Fibroblast of peridontal ligament (primary cell): ENCODE measurements at regions not wholly inside any gene's neighbourhood (a gene's known extent, or its start where the extent isn't known, plus 50 kb on each side); places are given as distances from the start of the nearest gene placed in this dataset.
"Not testable (repeated sequence)": the region's sequence is repeated elsewhere in the genome, so short reads cannot be mapped to it uniquely, and the experiment has no call there.

ENCODE experiments used
- DNase-seq: peaks from one replicate; pipeline ENCODE4 v3.0.0-alpha.2; 2010; ENCODE audit errors: extremely low read depth

DNA sequence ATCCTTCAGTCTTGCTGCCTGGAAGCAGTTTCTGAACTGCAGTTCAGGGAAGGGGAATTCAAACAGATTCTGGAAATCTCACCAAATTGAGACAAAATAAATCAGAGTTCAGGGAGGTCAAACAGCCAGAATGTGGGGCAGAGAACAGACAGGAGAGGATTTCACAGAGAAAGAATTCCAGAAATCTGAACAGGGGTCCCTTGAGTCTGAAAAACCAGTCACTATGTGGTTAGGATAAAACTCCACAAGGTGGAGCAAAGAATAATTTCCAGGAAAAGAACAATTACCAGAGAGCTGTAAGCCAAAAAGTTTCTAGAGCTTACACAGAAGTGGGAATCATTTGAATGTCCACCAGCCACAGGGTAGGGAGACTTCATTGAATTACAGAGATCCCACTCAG lies 84.7 kb downstream of the URB2 start:
- peak; percentile 10 for DNase-seq

DNA sequence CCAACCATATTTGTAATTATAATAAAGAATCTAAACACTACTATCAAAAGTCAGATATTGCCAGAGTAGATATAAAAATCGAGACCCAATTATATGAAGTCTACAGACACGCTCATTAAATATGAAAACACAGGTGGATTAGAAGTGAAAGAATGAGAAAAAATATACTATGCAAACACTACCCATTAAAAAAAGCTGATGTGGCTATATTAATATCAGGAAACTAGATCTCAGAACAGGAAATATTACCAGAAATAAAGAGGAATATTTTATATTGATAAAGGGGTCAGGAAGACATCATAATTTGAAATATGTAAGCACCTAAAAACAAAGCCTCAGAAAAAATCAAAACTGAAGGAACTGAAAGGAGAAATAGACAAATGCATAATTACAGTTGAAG lies 88.3 kb downstream of the URB2 start:
- DNase-seq = no peak

DNA sequence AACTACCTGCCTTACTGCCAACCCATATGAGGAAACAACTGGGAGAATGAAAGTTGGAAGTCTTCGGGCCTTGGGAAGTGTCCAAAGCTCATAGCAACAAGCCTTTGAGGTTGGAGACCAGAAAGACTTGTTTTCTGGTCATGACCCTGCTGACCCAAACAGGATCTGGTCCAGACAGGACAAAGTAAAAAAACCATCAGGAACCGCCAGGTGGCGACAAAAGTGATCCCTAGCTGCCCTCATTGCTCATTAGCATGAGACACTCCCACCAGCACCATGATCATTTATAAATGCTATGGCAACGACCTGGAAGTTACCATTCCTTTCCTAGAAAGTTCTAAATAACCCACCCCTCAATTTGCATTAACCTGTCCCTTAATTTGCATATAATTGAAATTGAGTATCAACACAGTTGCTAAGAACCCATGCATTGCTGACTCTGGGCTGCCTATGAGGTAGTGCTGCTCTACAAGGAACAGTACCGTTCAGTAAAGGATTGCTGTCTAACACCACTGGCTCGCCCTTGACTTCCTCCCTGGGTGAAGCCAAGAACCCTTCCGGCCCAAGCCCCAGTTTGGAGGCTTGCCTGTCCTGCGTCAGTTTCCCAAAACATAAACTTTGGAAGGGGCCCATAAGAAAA lies 89.0 kb downstream of the URB2 start:
- peak; percentile 8 for DNase-seq

DNA sequence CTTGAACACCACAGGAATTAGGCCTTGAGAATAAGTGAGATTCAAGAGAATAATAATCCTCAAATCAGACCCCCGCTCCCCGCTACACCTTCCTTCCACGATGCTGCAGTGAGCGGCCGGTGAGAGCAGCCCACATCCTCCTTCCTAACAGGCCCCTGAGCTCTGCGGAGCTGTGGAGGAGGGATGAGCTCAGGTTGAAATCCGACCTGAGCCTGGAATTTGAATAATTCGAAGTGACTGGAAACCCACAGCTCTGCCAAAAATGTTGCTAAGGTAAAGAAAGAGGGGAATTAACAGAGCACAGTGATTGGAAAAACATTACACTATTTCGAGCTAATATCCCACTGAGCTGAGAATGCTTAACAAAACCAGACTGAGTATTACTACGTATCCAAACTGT lies 90.0 kb downstream of the URB2 start:
- no peak for DNase-seq

DNA sequence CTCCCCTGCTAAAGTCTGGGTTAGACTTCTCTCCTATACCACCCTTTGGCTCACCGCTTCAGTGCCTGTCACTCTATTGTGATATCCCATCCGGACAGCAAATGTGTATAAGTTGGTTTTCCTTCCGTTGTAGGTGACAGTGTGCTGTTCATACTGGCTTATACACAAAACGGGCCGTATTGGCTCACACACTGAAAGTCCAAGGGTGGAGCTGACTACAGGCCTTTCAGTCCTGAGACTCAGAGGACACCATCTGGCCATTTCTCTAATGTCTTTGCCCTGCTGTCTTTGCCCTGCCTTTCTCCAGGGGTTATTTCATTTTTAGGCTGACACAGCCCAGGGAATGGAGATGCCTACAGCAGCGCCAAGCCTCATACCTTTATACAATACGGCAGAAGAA lies 90.7 kb downstream of the URB2 start:
- no peak for DNase-seq

DNA sequence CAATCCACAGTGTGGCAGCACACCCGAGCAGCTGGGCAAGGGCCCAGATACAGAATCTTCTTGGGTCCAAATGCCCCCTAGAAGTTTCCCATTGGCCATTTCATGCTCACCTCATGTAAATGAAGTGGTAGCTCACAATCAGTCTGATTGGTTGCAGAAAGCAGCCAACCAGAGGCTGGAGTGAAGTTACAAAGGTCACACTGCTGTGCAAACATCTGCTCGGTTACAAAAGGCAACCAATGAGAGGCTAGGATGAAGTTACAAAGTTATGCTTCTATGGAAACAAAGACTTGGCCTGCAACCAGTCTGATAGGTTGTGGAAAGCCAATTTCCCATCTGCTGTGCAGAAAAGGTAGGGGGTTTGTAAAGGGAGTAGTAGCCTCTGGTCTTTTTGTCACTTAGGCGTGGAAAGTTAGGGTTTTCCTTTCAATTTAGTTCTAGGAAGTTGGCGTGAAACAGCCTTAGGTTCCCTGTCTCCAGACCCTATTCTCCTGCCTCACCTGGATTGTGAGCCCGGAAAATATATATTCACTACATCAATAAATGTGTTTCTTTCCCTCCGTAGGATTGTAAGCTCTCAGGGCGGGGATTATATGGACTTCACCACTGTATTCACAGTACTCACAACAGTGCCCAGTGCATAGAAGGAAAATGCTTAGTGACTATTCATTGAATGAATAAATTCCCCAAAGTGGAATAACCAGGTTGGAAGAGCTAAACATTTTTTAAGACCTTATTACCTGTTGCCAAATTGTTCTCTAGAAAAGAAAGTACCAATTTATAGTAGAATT lies 91.9 kb downstream of the URB2 start:
- peak; percentile 61 for DNase-seq

DNA sequence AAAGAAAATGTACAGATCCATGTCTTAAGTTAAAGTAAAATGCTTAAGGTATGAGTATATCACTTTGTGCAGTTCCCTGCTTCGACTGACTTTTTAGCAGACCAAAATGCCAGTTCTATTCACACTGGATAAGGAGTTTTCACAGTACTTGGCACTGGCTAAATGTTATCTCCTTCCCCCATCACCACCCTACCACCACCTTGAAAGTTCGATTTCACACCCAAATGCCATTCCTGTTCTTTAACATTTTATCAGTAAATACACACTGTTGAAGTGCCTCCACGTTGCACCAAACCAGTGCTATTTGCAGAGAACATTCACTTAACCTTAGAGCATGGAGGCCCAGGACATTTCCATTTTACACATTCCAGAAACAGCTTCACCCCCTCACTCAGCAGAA lies 100.0 kb downstream of the URB2 start:
- no peak for DNase-seq

DNA sequence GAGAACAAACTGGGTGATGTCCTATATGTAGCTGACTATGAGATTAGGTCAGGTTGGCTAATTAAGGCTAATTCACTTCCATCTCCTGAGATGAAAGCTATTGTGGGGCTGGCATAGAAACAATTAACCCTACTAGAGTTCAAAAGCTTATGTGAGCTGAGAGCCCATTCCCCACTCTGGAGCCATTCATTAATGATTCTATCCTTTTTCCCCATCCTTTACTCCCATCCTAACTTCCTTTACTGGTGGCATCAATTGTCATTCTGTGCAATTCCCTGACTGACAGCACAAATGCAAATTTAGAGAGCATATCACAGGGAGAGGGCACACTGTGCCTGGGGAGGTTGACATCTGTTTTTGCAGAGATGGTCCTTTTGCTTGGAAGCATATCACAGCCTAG lies 103.9 kb downstream of the URB2 start:
- no peak for DNase-seq

DNA sequence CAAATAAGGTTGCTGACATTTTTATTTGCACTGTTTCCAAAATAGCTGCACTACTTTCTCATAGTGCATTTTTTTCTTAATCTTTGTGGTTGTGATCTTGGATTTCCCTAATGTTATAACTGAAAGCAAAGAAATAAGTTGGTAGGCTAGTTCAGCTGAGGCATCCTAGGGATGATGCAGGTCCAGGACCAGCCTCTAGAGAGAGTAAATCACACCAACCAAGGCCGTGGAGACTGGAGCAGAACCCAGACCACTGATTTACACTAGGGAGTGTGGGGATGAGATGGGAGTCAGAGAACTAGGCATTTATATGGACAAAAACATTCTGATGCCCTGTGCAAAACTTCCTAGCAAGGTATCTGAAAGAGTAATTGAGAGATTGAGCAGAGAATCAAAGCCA lies 104.5 kb downstream of the URB2 start:
- DNase-seq = no peak

DNA sequence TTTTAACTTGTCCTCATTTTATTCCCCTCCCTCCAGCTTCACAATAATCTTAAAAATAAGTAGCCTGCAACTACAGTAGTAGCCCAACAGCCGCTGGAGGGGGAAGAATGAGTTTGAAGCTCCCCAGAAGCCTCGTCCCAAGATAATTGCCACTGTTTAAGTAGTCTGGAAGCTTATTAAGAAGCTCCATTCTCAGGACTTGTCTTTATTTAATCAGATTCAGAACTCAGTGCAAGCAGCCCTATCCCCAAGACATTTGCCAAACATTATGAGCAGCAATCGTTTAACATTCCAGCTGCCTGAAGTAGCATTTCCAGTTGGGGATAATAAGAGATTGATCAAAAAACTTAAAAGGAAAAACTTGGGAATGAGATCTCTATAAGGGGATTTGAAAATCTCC lies 106.0 kb downstream of the URB2 start:
- DNase-seq = no peak

DNA sequence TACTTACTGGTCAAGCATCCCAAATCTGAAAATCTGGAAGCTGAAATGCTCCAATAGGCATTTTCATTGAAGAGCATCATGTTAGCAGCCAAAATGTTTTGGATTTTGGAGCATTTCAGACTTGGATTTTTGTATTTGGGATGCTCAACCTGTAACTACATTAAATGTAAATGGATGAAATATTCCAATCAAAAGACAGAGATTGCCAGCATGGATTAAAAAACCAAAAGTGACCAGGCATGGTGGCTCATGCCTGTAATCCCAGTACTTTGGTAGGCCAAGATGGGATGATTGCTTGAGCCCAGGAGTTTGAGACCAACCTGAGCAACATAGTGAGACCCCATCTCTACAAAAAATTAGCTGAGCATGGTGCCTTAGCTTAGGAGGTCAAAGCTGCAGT lies 110.3 kb downstream of the URB2 start:
- DNase-seq = no peak

DNA sequence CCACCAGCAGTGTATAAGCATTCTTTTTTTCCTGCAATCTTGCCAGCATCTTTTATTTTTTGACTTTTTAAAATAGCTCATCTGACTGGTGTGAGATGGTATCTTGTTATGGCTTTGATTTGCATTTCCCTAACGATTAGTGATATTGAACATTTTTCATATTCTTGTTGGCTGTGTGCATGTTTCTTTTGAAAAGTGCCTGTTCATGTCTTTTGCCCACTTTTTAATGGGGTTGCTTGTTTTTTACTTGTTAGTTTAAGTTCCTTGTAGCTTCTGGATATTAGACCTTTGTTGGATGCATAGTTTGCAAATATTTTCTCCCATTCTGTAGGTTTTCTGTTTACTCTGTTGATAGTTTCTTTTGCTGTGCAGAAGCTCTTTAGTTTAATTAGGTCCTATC lies 116.6 kb downstream of the URB2 start:
- not testable (repeated sequence) for DNase-seq

DNA sequence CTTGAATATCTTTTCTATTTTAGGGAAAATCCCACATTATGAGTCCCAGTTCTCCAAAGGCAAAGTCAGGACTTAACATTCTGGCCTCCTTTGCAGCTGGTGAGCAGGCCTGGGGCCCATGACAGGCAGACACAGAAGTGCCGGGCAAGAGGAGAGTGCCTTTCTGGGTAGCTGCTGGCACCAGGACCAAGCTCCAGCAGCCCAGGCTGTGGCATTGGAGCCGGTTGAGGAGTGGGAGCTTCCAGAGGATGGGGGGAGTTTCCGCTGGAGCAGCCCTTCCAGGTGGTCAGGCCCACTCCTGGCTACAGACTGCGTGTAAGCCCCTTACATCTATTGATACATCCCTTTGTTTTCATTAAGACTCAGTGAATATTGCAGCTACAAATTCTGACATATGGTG lies 123.9 kb downstream of the URB2 start:
- no peak for DNase-seq

DNA sequence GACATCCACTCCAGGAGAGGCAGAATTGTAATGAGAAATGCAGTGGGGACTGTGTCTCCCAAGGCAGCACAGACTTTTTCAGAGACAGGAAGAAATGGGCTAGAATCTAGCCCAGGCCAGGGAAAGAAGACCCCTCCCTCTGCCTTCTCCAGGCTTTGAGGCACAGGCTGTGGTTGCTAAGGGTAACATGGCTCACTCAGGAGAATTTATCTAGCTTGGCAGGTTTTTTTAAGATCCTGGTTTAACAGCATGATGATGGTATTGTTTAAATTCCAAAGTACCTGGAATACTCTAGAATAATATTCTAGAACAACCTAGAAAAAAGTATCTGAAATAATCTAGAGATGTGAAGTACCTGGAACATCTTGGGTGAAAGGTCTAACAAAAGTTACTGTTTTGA lies 125.6 kb downstream of the URB2 start:
- no peak for DNase-seq

DNA sequence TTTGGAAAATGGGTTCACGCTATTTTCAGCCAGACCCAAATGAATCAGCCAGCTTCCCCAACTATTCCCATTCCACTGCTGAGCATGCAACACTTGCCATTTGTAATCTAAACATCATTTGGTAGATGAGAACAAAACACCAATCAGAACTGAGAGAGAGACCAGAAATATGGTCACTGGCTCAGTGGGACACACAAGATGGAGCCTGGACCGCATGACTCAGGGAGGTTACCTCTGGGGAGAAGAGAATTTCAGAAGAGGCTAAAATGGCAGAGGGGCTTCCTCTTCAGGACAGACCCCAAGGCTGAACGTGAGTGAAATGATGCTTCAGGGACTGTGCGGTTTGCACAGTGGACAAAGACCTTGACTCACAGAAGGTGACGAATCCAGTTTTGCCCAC lies 126.6 kb downstream of the URB2 start:
- no peak for DNase-seq

DNA sequence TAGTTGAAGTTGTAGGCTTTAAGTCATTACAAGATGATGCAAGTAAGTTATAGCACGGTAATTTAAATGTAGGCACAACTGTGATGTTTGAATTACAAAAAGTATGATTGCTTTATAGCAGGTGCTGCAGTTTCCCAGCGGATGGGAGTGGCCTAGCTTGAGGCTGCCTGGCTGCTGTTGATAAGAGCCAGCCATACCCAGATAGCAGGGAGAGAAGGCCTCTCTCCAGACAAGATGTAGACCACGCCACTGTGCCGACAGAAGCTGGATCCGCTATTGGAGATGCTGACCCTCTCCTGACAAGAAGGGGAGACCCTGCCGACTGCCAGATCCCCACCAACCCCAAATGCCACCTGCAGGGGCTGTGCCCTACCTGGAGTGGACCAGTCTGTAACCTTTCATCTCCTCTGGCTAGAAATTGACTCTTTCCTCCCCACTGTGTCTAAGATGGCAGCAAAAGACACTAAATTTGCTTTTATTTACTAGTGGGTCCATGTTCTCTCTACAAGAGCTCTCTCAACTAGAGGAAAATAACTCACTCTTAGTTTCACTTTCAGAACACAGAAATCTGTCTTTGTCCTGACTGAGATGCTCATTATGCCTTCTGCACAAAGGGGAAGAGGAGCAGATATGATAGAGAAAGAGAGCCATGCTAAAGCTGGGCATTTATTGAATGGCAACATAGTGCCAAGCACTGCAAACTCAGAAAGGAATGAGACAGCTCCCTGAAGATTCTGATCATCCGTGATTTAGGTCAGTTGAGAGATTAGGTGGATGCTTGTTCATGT lies 127.9 kb downstream of the URB2 start:
- no peak for DNase-seq

DNA sequence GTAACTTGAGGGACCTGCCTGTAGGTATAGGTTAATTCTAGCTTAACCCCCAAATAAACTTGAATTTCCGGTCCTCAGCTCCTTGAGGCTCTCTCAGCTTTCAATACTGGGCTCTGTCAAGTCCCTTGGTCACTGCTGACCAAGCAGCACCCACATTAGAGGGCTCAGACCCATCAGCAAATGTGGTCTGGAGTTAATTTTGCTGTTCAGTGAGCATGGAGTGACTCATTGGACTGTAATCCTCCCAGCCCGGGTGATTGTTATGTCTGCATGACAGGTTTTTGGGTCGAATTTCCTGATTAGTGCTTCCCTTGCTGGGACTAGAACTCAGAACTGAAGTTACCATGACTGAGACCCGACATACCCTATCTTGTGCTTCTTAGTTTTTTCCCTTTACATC lies 130.6 kb downstream of the URB2 start:
- peak; percentile 25 for DNase-seq

DNA sequence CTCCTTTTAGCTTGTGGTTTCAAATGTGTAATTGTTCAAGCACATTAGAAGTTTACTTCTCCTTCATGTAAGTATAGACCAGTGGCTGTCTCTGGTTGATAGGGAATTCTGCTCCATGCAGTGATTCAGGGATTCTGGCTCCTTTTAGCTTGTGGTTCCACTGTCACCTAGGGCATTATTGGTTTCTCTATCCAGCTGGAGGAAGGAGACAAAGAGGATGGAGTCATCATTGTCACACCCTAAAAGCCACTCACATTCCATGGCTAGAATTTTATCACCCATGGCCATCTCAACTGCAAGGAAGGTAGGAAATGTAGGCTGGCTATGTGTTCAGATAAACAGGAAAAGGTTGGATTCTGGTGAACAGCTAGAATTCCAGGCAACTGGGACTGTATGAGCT lies 131.2 kb downstream of the URB2 start:
- no peak for DNase-seq

DNA sequence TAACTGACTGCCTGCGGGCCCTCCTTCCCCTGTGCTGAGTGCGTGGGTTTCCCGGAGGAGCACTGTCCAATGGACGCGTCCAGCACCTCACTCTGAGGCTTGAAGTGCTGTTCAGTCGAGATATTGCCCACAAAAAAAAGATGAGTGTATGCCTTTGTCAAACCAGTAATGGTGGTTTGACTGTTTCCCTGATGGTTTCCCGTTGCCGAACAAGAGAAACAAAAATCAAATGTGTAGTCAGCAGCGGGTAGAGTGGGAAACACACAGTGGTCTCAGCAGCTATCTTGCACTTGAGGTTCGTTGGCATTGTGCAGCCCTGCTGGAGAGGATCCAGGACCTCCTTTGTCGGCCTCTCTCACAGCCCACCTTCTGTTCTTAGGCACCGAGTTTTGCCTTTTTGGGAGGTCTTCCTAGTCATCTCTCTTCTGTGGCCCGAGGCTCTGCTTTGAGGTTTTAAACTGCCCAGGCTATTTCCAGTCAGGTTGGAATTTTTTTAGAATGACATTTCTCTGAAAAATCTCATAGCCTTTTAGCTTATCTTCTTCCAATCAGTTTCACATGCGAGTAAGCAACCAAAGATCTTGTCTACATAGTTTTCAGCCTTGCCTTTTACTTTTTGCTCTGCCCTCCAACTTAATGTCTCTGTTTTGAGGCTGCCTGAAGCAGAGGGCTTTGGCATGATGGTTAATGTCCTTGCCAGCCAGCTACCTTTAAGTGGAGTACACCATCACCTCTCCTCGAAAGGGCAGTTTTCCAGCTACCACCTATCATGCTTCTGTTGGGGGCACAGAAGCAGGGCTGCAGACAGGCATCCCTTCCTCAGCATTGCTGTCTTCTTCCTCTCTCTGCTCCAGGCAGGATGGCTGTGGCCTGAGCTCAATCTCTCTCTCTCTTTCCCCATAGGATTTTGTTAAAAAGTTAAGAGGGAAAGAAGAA lies 132.3 kb downstream of the URB2 start:
- DNase-seq = no peak

DNA sequence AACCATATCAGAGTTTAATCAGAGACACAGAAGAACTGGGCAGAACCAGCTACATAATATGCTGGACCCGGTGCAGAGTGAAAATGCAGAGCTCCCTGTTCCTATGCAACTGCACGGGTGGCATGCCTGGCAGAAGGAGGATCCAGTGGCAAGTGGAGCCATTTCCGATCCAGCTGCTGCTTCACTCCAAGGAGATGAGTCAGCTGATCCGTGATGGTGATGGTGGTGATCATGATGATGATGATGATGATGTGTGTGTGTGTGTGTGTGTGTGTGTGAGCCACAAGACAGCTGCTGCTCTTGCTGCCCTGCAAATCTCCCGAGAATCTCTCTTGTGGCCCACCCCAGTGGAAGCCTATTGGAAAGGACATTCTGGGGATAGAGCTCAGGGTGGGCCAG lies 133.0 kb downstream of the URB2 start:
- no peak for DNase-seq

DNA sequence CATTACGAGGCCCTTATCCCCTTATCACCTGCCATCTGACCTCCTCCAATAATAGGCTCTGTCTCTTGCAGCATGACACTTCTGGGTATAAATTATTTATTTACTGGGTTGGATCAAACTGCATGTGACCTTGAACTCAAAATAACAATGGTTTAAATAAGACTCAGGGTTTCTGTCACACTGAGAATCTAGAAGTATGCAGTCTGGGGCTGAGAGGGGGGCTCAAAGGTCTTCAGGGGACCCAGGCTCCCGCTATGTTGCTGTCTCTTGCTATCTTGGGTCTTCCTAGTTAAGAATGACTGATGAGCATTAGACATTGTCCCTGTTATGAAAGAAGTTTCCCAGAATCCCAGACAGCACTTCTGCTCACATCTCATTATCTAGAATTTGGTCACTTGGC lies 133.5 kb downstream of the URB2 start:
- DNase-seq = no peak

DNA sequence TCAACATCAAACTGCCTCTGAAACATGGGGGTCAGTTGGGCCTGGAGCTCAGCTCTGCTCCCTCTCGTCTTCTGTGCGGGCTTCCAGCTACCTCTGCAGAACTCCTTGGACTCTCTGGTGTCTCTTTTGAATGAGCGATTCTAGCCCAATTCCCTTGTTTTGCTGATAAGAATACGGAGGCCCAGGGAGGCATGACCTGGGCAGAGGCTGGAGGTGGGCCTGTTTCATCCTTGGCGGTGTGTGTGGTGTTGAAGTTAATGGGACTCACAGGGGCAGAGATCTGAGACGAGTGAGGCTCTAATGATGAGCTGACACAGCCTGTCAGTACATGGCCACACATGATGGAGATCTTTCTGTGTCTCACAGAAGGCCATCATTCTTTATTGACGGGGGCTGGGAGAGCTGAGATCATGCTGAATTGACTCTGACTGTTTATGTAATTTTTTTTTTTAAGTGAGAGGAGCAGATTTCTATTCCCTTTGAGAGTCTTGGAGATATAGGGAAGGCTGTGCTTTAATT lies 134.5 kb downstream of the URB2 start:
- no peak for DNase-seq
